ENCODE measurements at regions not wholly inside any gene's neighbourhood (a gene's known extent, or its start where the extent isn't known, plus 50 kb on each side); places are given as distances from the start of the nearest gene placed in this dataset.
"Not testable (repeated sequence)": the region's sequence is repeated elsewhere in the genome, so short reads cannot be mapped to it uniquely, and the experiment has no call there.

GRCh38 chr20:56708991-56709390, 79.9 kb downstream of the TFAP2C start:
- Histone ChIP-seq H3K27me3 (ENCODE audit: insufficient read depth, low read depth, low read length) (no peaks in the 10 kb centered on the region), H3K4me2 (ENCODE audit: low read length) (no peak overlapping the region), H4K20me1 (ENCODE audit: insufficient read depth) (no peaks in the 10 kb centered on the region), H3K9ac (ENCODE audit: low read length) (no peak overlapping the region), H3K9me2 (ENCODE audit: insufficient read depth, low read length) (no peaks in the 10 kb centered on the region), H3F3A (ENCODE audit: insufficient read depth, low read length, poor library complexity, severe bottlenecking) (no peaks in the 10 kb centered on the region), H3K27ac (ENCODE audit: low read length) (no peak overlapping the region), H3K4me3 (ENCODE audit: low read length) (no peak overlapping the region), H2AFZ (ENCODE audit: low read depth, low read length) (no peak overlapping the region), H3K9me3 (ENCODE audit: low read length) (no peaks in the 10 kb centered on the region), H3K79me2 (replicated peaks; ENCODE audit: insufficient read depth, low read length) (no peaks in the 10 kb centered on the region), H3K36me3 (ENCODE audit: insufficient read depth, low read length) (no peaks in the 10 kb centered on the region)
- TF ChIP-seq POLR2AphosphoS5 (IDR thresholded peaks at IDR 0.05) (no peak), MXI1 (conservative IDR thresholded peaks at IDR 0.05; ENCODE audit: poor library complexity, severe bottlenecking) (no peak), TAF1 (IDR thresholded peaks at IDR 0.05; ENCODE audit: low read depth) (no peak), SMC3 (conservative IDR thresholded peaks at IDR 0.05; ENCODE audit: poor library complexity) (no peak), RAD21 (conservative IDR thresholded peaks at IDR 0.05) (no peak), CTCF (IDR thresholded peaks at IDR 0.05; ENCODE audit: poor library complexity, severe bottlenecking) (no peak), EP300 (conservative IDR thresholded peaks at IDR 0.05; ENCODE audit: poor library complexity, severe bottlenecking) (no peak), REST (IDR thresholded peaks at IDR 0.05; ENCODE audit: borderline replicate concordance) (no peak), EZH2 (IDR thresholded peaks at IDR 0.05; ENCODE audit: borderline replicate concordance, insufficient read depth, low read length, poor library complexity, severe bottlenecking) (no peak)

- Histone ChIP-seq H3K27ac (ENCODE audit: low read length) (no peak overlapping the region), H3K4me2 (ENCODE audit: low read length) (no peak overlapping the region), H3K79me2 (replicated peaks; ENCODE audit: insufficient read depth, low read length) (no peaks in the 10 kb centered on the region), H2AFZ (ENCODE audit: low read depth, low read length) (no peak overlapping the region), H3K36me3 (ENCODE audit: insufficient read depth, low read length) (no peaks in the 10 kb centered on the region), H3F3A (ENCODE audit: insufficient read depth, low read length, poor library complexity, severe bottlenecking) (no peaks in the 10 kb centered on the region), H4K20me1 (ENCODE audit: insufficient read depth) (no peaks in the 10 kb centered on the region), H3K27me3 (ENCODE audit: insufficient read depth, low read depth, low read length) (no peaks in the 10 kb centered on the region), H3K9me2 (ENCODE audit: insufficient read depth, low read length) (no peaks in the 10 kb centered on the region), H3K4me3 (ENCODE audit: low read length) (no peak overlapping the region), H3K9me3 (ENCODE audit: low read length) (no peaks in the 10 kb centered on the region), H3K9ac (ENCODE audit: low read length) (no peak overlapping the region)
- TF ChIP-seq CTCF (IDR thresholded peaks at IDR 0.05; ENCODE audit: poor library complexity, severe bottlenecking) (no peak), SMC3 (conservative IDR thresholded peaks at IDR 0.05; ENCODE audit: poor library complexity) (no peak), MXI1 (conservative IDR thresholded peaks at IDR 0.05; ENCODE audit: poor library complexity, severe bottlenecking) (no peak), EP300 (conservative IDR thresholded peaks at IDR 0.05; ENCODE audit: poor library complexity, severe bottlenecking) (no peak), REST (IDR thresholded peaks at IDR 0.05; ENCODE audit: borderline replicate concordance) (no peak), RAD21 (conservative IDR thresholded peaks at IDR 0.05) (no peak), TAF1 (IDR thresholded peaks at IDR 0.05; ENCODE audit: low read depth) (no peak), POLR2AphosphoS5 (IDR thresholded peaks at IDR 0.05) (no peak), EZH2 (IDR thresholded peaks at IDR 0.05; ENCODE audit: borderline replicate concordance, insufficient read depth, low read length, poor library complexity, severe bottlenecking) (no peak)
Measured at GRCh38 chr20:56710125-56710524, 81.0 kb downstream of the TFAP2C start.

- not testable (repeated sequence) for H3K9me3 ChIP-seq (ENCODE audit: low read length); H3K27ac ChIP-seq (ENCODE audit: low read length); H3K4me3 ChIP-seq (ENCODE audit: low read length); H3K9me2 ChIP-seq (ENCODE audit: insufficient read depth, low read length); H3F3A ChIP-seq (ENCODE audit: insufficient read depth, low read length, poor library complexity, severe bottlenecking); H3K36me3 ChIP-seq (ENCODE audit: insufficient read depth, low read length); H3K9ac ChIP-seq (ENCODE audit: low read length); H4K20me1 ChIP-seq (ENCODE audit: insufficient read depth); H3K79me2 ChIP-seq (replicated peaks; ENCODE audit: insufficient read depth, low read length); H3K27me3 ChIP-seq (ENCODE audit: insufficient read depth, low read depth, low read length); H2AFZ ChIP-seq (ENCODE audit: low read depth, low read length); H3K4me2 ChIP-seq (ENCODE audit: low read length)
Measured at GRCh38 chr20:56710577-56710976, 81.5 kb downstream of the TFAP2C start.
